ENCODE measurements at regions not wholly inside any gene's neighbourhood (a gene's known extent, or its start where the extent isn't known, plus 50 kb on each side); places are given as distances from the start of the nearest gene placed in this dataset.

DNA sequence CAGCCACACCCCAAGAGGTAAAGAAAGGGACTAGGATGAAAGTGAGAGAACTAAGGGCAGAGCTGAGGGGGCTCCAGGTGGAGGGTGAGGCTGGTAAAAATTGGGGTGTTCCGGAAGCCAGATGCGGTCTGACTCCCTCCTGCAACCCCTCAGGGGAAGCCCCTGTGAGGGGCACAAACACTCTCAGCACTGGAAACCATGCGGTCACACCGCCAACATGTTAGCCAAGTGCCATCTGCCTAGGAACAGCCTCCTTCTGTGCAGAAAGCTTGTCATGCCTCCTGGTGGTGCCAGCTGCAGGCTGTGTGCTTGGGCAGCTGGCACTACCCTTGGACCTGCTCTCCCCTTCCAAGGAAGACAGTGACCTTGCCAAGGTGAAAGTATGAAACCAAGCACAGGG is 83.5 kb upstream of the RPL38 start:
- no peak for TF ChIP-seq CTCF (IDR thresholded peaks at IDR 0.05)
- TF ChIP-seq POLR2A (IDR thresholded peaks at IDR 0.05), result no peak
